ENCODE measurements at regions not wholly inside any gene's neighbourhood (a gene's known extent, or its start where the extent isn't known, plus 50 kb on each side); places are given as distances from the start of the nearest gene placed in this dataset.

DNA sequence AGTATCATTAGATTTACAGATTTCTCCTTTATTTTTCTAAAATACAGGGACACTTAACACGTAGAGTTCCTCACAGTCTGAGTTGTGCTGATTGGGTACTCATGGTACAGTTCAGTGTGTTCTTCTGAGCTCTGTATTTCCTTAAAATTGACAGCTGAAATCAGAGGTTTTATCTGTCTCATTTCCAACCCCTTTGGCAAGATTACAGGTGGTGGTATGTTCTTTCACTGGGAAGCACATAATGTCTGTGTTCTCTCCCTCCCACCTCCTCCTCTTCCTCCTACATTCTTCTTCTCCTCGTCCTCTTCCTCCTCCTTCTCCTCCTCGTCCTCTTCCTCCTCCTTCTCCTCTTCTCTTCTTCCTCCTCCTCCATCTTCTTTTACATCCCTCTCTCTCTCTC lies 99.5 kb upstream of the EEPD1 start:
- TF ChIP-seq POLR2AphosphoS5 (IDR thresholded peaks at IDR 0.05) = no peak
- TF ChIP-seq, protein P1, sequence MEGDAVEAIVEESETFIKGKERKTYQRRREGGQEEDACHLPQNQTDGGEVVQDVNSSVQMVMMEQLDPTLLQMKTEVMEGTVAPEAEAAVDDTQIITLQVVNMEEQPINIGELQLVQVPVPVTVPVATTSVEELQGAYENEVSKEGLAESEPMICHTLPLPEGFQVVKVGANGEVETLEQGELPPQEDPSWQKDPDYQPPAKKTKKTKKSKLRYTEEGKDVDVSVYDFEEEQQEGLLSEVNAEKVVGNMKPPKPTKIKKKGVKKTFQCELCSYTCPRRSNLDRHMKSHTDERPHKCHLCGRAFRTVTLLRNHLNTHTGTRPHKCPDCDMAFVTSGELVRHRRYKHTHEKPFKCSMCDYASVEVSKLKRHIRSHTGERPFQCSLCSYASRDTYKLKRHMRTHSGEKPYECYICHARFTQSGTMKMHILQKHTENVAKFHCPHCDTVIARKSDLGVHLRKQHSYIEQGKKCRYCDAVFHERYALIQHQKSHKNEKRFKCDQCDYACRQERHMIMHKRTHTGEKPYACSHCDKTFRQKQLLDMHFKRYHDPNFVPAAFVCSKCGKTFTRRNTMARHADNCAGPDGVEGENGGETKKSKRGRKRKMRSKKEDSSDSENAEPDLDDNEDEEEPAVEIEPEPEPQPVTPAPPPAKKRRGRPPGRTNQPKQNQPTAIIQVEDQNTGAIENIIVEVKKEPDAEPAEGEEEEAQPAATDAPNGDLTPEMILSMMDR (IDR thresholded peaks at IDR 0.05) = no peak

Data from upper lobe of left lung (tissue), 4 donors.